ENCODE measurements at regions not wholly inside any gene's neighbourhood (a gene's known extent, or its start where the extent isn't known, plus 50 kb on each side); places are given as distances from the start of the nearest gene placed in this dataset.
A peak's percentile ranks its signal among the peaks of the same experiment; 100 is the strongest.

- no peak for DNase-seq
Measured at GRCh38 chr11:94671553-94672366, 96.4 kb upstream of the AMOTL1 start.

GRCh38 chr11:94672636-94673035, 95.5 kb upstream of the AMOTL1 start:
- DNase-seq: no peak

- no peak for DNase-seq
Measured at GRCh38 chr11:94673386-94673785, 94.8 kb upstream of the AMOTL1 start.

- DNase-seq: no peak
Measured at GRCh38 chr11:94673951-94674491, 94.1 kb upstream of the AMOTL1 start.

GRCh38 chr11:94675239-94675638, 92.9 kb upstream of the AMOTL1 start:
- no peak for DNase-seq

GRCh38 chr11:94675813-94676212, 92.3 kb upstream of the AMOTL1 start:
- DNase-seq: no peak

GRCh38 chr11:94676814-94677213, 91.3 kb upstream of the AMOTL1 start:
- no peak for DNase-seq

GRCh38 chr11:94678236-94678635, 89.9 kb upstream of the AMOTL1 start:
- DNase-seq: no peak

GRCh38 chr11:94678901-94679300, 89.3 kb upstream of the AMOTL1 start:
- no peak for DNase-seq

GRCh38 chr11:94680426-94680825, 87.7 kb upstream of the AMOTL1 start:
- DNase-seq: no peak

- DNase-seq: no peak
Measured at GRCh38 chr11:94681140-94681539, 87.0 kb upstream of the AMOTL1 start.

- DNase-seq: no peak
Measured at GRCh38 chr11:94681852-94682251, 86.3 kb upstream of the AMOTL1 start.

GRCh38 chr11:94694309-94695060, 73.7 kb upstream of the AMOTL1 start:
- DNase-seq: no peak

GRCh38 chr11:94697156-94697555, 71.0 kb upstream of the AMOTL1 start:
- no peak for DNase-seq

GRCh38 chr11:94700622-94701021, 67.5 kb upstream of the AMOTL1 start:
- no peak for DNase-seq

- DNase-seq: no peak
Measured at GRCh38 chr11:94702481-94702880, 65.7 kb upstream of the AMOTL1 start.

GRCh38 chr11:94705419-94705818, 62.7 kb upstream of the AMOTL1 start:
- peak in 1 of 14 donors; percentile 4 for DNase-seq

- peak in 2 of 14 donors; percentile 1 to 24 for DNase-seq
Measured at GRCh38 chr11:94705891-94706615, 62.1 kb upstream of the AMOTL1 start.

GRCh38 chr11:94708176-94708575, 60.0 kb upstream of the AMOTL1 start:
- no peak for DNase-seq

- no peak for DNase-seq
Measured at GRCh38 chr11:94708642-94709041, 59.5 kb upstream of the AMOTL1 start.

GRCh38 chr11:94715225-94715624, 52.9 kb upstream of the AMOTL1 start:
- DNase-seq: no peak

GRCh38 chr11:94717667-94718066, 50.5 kb upstream of the AMOTL1 start:
- no peak for DNase-seq

All from C1 segment of cervical spinal cord (tissue), 14 donors.